SK-N-SH (cell line): ENCODE measurements at regions not wholly inside any gene's neighbourhood (a gene's known extent, or its start where the extent isn't known, plus 50 kb on each side); places are given as distances from the start of the nearest gene placed in this dataset.

Experiments
- CTCF ChIA-PET: fragments of 300-600, 350-600 bp; formaldehyde crosslinking; extraction: SDS; loops from one replicate; lab custom pipeline; 2021; lab: Yijun Ruan, JAX
- POLR2A ChIA-PET: fragments of 350-600 bp; sonication (Branson Sonifier 250); formaldehyde crosslinking; extraction: SDS; loops from one replicate; lab custom pipeline; 2020; ENCODE audit warnings: antibody characterized with exemption, inconsistent platforms; lab: Yijun Ruan, JAX
- DNase-seq: peaks from one replicate; pipeline ENCODE4 v3.0.0; 2012
- H2AFZ ChIP-seq: fragments of 200-600 bp; sonication (generic); 2 replicates; pipeline ENCODE4 v1.8.1; 2016; ENCODE audit warnings: antibody characterized with exemption, mild to moderate bottlenecking, low read depth
- H3F3A ChIP-seq: fragments of 200-600 bp; sonication (generic); replicated peaks from 2 replicates; pipeline ENCODE3; 2016; ENCODE audit warnings: antibody characterized with exemption, mild to moderate bottlenecking; ENCODE audit not compliant: insufficient read depth
- H3K27ac ChIP-seq, 2 experiments: fragments of 200-500 bp in 1 of 2; fragments of 200-600 bp in 1 of 2; sonication (Bioruptor generic) in 1 of 2; sonication (generic), shearing (Covaris generic) in 1 of 2; 2 replicates each; pipeline versions ENCODE4 v1.5.1 to v1.6.1; 2014 to 2016; ENCODE audit warnings: low read depth in 2 of 2, inconsistent platforms in 1 of 2, low read length in 1 of 2, mild to moderate bottlenecking in 1 of 2, mixed read lengths in 1 of 2
- H3K27me3 ChIP-seq: fragments of 200-600 bp; sonication (generic), shearing (Covaris generic); 2 replicates; pipeline ENCODE4 v1.6.1; 2016; ENCODE audit warnings: mixed run types; ENCODE audit not compliant: insufficient read depth
- H3K36me3 ChIP-seq, 2 experiments: fragments of 200-500 bp in 1 of 2; fragments of 200-600 bp in 1 of 2; sonication (Bioruptor generic) in 1 of 2; sonication (generic) in 1 of 2; replicated peaks in 1 of 2; 2 replicates each; pipeline versions ENCODE3 to v1.5.1; 2014 to 2016; ENCODE audit warnings: low read length in 1 of 2, mild to moderate bottlenecking in 1 of 2; ENCODE audit not compliant: insufficient read depth in 2 of 2, control insufficient read depth in 1 of 2
- H3K4me1 ChIP-seq, 2 experiments: fragments of 200-500 bp in 1 of 2; fragments of 200-600 bp in 1 of 2; sonication (Bioruptor generic) in 1 of 2; sonication (generic), shearing (Covaris generic) in 1 of 2; 2 replicates each; pipeline versions ENCODE4 v1.5.1 to v1.6.1; 2014 to 2016; ENCODE audit warnings: low read depth in 1 of 2, low read length in 1 of 2, mixed run types in 1 of 2; ENCODE audit not compliant: insufficient read depth in 2 of 2, control insufficient read depth in 1 of 2
- H3K4me2 ChIP-seq: fragments of 200-600 bp; sonication (generic), shearing (Covaris generic); 2 replicates; pipeline ENCODE4 v1.6.1; 2017; ENCODE audit warnings: mixed run types
- H3K4me3 ChIP-seq, 2 experiments: fragments of 200-500 bp in 1 of 2; fragments of 200-600 bp in 1 of 2; sonication (Bioruptor generic) in 1 of 2; sonication (generic), shearing (Covaris generic) in 1 of 2; 2 replicates each; pipeline versions ENCODE4 v1.5.1 to v1.8.1; 2014 to 2016; ENCODE audit warnings: low read depth in 2 of 2, inconsistent platforms in 1 of 2, low read length in 1 of 2, mild to moderate bottlenecking in 1 of 2, mixed read lengths in 1 of 2, moderate library complexity in 1 of 2
- H3K79me2 ChIP-seq: fragments of 200-600 bp; sonication (generic); 2 replicates; pipeline ENCODE4 v1.8.1; 2017; ENCODE audit warnings: mild to moderate bottlenecking; ENCODE audit not compliant: insufficient read depth
- H3K9ac ChIP-seq: fragments of 200-600 bp; sonication (generic); 2 replicates; pipeline ENCODE4 v1.6.1; 2017; ENCODE audit warnings: mixed run types
- H3K9me2 ChIP-seq: fragments of 200-600 bp; sonication (generic); 2 replicates; pipeline ENCODE4 v1.6.1; 2017; ENCODE audit warnings: mixed run types
- H3K9me3 ChIP-seq: fragments of 200-600 bp; sonication (generic); 2 replicates; pipeline ENCODE4 v1.6.1; 2017; ENCODE audit warnings: mixed run types, mild to moderate bottlenecking, moderate library complexity
- H4K20me1 ChIP-seq: fragments of 200-600 bp; sonication (generic); 2 replicates; pipeline ENCODE4 v1.6.1; 2017; ENCODE audit warnings: mild to moderate bottlenecking, mixed run types; ENCODE audit not compliant: insufficient read depth
- CHD2 ChIP-seq: fragments of 150-350 bp; IDR thresholded peaks from 2 replicates; pipeline ENCODE4 v1.6.1; 2018; ENCODE audit warnings: low read length; ENCODE audit not compliant: partially characterized antibody
- ELF1 ChIP-seq: IDR thresholded peaks from 2 replicates; pipeline ENCODE4 v1.4.0; 2012
- FOSL2 ChIP-seq: IDR thresholded peaks from 2 replicates; pipeline ENCODE4 v1.4.0; 2012; ENCODE audit warnings: low read depth, mild to moderate bottlenecking, moderate library complexity, borderline replicate concordance
- FOXJ3 ChIP-seq: sonication (generic); formaldehyde crosslinking; IDR thresholded peaks from 2 replicates; pipeline ENCODE4 v1.5.1; 2020; ENCODE audit warnings: mild to moderate bottlenecking, missing genetic modification reagents
- GABPA ChIP-seq: IDR thresholded peaks from 2 replicates; pipeline ENCODE4 v1.4.0; 2012; ENCODE audit warnings: low read depth, mild to moderate bottlenecking
- IRF3 ChIP-seq: fragments of 150-350 bp; IDR thresholded peaks from 2 replicates; pipeline ENCODE4 v1.6.1; 2016; ENCODE audit warnings: mild to moderate bottlenecking, low read depth, low read length
- JUND ChIP-seq: IDR thresholded peaks from 2 replicates; pipeline ENCODE4 v1.4.0; 2012
- MAX ChIP-seq: IDR thresholded peaks from 2 replicates; pipeline ENCODE4 v1.4.0; 2012; ENCODE audit warnings: low read depth
- MEF2A ChIP-seq: IDR thresholded peaks from 2 replicates; pipeline ENCODE4 v1.4.0; 2012; ENCODE audit warnings: low read depth, borderline replicate concordance
- NFIC ChIP-seq: IDR thresholded peaks from 2 replicates; pipeline ENCODE4 v1.4.0; 2012; ENCODE audit warnings: borderline replicate concordance
- SMC3 ChIP-seq: IDR thresholded peaks from 2 replicates; pipeline ENCODE4 v1.6.1; 2012; ENCODE audit warnings: low read depth, low read length, improper control_type of control experiment
- TEAD4 ChIP-seq: IDR thresholded peaks from 2 replicates; pipeline ENCODE4 v1.4.0; 2012; ENCODE audit warnings: mild to moderate bottlenecking, borderline replicate concordance; ENCODE audit not compliant: insufficient read depth
- WGBS: methylation state at CpG from one replicate; pipeline ENCODE4 v1.1.6; 2017; ENCODE audit warnings: low lambda C conversion rate; 5-methylcytosine and 5-hydroxymethylcytosine counted together
- TF ChIP-seq, protein P1 (sequence below): fragments of 200-600 bp; sonication (generic); IDR thresholded peaks from 2 replicates; pipeline ENCODE4 v1.6.1; 2017; ENCODE audit warnings: antibody characterized with exemption, mild to moderate bottlenecking, moderate library complexity
- TF ChIP-seq, protein P2 (sequence below): IDR thresholded peaks from 2 replicates; pipeline ENCODE4 v1.6.1; 2012; ENCODE audit warnings: mild to moderate bottlenecking, low read depth, low read length, moderate library complexity
- TF ChIP-seq, protein P3 (sequence below): IDR thresholded peaks from 2 replicates; pipeline ENCODE4 v1.4.0; 2012; ENCODE audit warnings: low read depth, borderline replicate concordance
- TF ChIP-seq, protein P4 (sequence below): IDR thresholded peaks from 2 replicates; pipeline ENCODE4 v1.4.0; 2012; ENCODE audit warnings: low read depth, borderline replicate concordance

GRCh38 chr4:159526172-159526571, 423.3 kb downstream of the RAPGEF2 start:
- no peaks in the 10 kb centered on the region for H3K27me3 ChIP-seq
- H3F3A ChIP-seq, result no peaks in the 10 kb centered on the region
- H3K79me2 ChIP-seq, result no peaks in the 10 kb centered on the region
- no peaks in the 10 kb centered on the region for H4K20me1 ChIP-seq
- no peaks in the 10 kb centered on the region for H3K9me2 ChIP-seq
- no peaks in the 10 kb centered on the region; a peak in 1 of 4 replicates for H3K4me1 ChIP-seq
- H3K9me3 ChIP-seq, result no peaks in the 10 kb centered on the region
- H3K4me2 ChIP-seq, result no peak overlapping the region
- ChIA-PET POLR2A (no interaction called here), CTCF (no interaction called here)
- WGBS, result 55% methylated on average over 6 of the region's 6 CpGs
- DNase-seq, result no peak
- TF ChIP-seq NFIC (no peak), FOXJ3 (CRISPR knock-in tag) (no peak), IRF3 (no peak), FOSL2 (no peak), SMC3 (no peak), MEF2A (no peak), TEAD4 (no peak), MAX (no peak), ELF1 (no peak), JUND (no peak), CHD2 (no peak), GABPA (no peak)
- TF ChIP-seq, protein P1, sequence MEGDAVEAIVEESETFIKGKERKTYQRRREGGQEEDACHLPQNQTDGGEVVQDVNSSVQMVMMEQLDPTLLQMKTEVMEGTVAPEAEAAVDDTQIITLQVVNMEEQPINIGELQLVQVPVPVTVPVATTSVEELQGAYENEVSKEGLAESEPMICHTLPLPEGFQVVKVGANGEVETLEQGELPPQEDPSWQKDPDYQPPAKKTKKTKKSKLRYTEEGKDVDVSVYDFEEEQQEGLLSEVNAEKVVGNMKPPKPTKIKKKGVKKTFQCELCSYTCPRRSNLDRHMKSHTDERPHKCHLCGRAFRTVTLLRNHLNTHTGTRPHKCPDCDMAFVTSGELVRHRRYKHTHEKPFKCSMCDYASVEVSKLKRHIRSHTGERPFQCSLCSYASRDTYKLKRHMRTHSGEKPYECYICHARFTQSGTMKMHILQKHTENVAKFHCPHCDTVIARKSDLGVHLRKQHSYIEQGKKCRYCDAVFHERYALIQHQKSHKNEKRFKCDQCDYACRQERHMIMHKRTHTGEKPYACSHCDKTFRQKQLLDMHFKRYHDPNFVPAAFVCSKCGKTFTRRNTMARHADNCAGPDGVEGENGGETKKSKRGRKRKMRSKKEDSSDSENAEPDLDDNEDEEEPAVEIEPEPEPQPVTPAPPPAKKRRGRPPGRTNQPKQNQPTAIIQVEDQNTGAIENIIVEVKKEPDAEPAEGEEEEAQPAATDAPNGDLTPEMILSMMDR, result no peak
- TF ChIP-seq, protein P2, sequence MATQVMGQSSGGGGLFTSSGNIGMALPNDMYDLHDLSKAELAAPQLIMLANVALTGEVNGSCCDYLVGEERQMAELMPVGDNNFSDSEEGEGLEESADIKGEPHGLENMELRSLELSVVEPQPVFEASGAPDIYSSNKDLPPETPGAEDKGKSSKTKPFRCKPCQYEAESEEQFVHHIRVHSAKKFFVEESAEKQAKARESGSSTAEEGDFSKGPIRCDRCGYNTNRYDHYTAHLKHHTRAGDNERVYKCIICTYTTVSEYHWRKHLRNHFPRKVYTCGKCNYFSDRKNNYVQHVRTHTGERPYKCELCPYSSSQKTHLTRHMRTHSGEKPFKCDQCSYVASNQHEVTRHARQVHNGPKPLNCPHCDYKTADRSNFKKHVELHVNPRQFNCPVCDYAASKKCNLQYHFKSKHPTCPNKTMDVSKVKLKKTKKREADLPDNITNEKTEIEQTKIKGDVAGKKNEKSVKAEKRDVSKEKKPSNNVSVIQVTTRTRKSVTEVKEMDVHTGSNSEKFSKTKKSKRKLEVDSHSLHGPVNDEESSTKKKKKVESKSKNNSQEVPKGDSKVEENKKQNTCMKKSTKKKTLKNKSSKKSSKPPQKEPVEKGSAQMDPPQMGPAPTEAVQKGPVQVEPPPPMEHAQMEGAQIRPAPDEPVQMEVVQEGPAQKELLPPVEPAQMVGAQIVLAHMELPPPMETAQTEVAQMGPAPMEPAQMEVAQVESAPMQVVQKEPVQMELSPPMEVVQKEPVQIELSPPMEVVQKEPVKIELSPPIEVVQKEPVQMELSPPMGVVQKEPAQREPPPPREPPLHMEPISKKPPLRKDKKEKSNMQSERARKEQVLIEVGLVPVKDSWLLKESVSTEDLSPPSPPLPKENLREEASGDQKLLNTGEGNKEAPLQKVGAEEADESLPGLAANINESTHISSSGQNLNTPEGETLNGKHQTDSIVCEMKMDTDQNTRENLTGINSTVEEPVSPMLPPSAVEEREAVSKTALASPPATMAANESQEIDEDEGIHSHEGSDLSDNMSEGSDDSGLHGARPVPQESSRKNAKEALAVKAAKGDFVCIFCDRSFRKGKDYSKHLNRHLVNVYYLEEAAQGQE, result no peak
- TF ChIP-seq, protein P3, sequence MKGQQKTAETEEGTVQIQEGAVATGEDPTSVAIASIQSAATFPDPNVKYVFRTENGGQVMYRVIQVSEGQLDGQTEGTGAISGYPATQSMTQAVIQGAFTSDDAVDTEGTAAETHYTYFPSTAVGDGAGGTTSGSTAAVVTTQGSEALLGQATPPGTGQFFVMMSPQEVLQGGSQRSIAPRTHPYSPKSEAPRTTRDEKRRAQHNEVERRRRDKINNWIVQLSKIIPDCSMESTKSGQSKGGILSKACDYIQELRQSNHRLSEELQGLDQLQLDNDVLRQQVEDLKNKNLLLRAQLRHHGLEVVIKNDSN, result no peak
- TF ChIP-seq, protein P4, sequence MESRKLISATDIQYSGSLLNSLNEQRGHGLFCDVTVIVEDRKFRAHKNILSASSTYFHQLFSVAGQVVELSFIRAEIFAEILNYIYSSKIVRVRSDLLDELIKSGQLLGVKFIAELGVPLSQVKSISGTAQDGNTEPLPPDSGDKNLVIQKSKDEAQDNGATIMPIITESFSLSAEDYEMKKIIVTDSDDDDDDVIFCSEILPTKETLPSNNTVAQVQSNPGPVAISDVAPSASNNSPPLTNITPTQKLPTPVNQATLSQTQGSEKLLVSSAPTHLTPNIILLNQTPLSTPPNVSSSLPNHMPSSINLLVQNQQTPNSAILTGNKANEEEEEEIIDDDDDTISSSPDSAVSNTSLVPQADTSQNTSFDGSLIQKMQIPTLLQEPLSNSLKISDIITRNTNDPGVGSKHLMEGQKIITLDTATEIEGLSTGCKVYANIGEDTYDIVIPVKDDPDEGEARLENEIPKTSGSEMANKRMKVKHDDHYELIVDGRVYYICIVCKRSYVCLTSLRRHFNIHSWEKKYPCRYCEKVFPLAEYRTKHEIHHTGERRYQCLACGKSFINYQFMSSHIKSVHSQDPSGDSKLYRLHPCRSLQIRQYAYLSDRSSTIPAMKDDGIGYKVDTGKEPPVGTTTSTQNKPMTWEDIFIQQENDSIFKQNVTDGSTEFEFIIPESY, result no peak
- H3K27ac ChIP-seq, result no peak overlapping the region
- no peaks in the 10 kb centered on the region for H3K36me3 ChIP-seq
- no peak overlapping the region for H3K9ac ChIP-seq
- H2AFZ ChIP-seq, result no peak overlapping the region
- no peak overlapping the region for H3K4me3 ChIP-seq
